ENCODE measurements at regions not wholly inside any gene's neighbourhood (a gene's known extent, or its start where the extent isn't known, plus 50 kb on each side); places are given as distances from the start of the nearest gene placed in this dataset.
"Not testable (repeated sequence)": the region's sequence is repeated elsewhere in the genome, so short reads cannot be mapped to it uniquely, and the experiment has no call there.

- ATAC-seq, result no peak
- Mint-ChIP-seq H3K27me3 (peaks cover 18% of the 10 kb centered on the region), H3K4me3 (no peak overlapping the region), H3K36me3 (ENCODE audit: low read depth) (peaks cover 2% of the 10 kb centered on the region), H3K27ac (no peak overlapping the region), H3K4me1 (peaks cover 4% of the 10 kb centered on the region)
- no peaks in the 10 kb centered on the region for H3K9me3 ChIP-seq (ENCODE audit: control insufficient read depth, low read length, poor library complexity, severe bottlenecking)
- DNase-seq, result no peak
Measured at GRCh38 chr10:22111705-22112104, 106.1 kb downstream of the EBLN1 start.

GRCh38 chr10:22111260-22111659, 106.6 kb downstream of the EBLN1 start:
- no peaks in the 10 kb centered on the region for H3K9me3 ChIP-seq (ENCODE audit: control insufficient read depth, low read length, poor library complexity, severe bottlenecking)
- DNase-seq (no peak), ATAC-seq (no peak)
- Mint-ChIP-seq H3K4me3 (no peak overlapping the region), H3K27me3 (peaks cover 16% of the 10 kb centered on the region), H3K36me3 (ENCODE audit: low read depth) (peaks cover 2% of the 10 kb centered on the region), H3K4me1 (peaks cover 4% of the 10 kb centered on the region), H3K27ac (no peak overlapping the region)

- H3K9me3 ChIP-seq (ENCODE audit: control insufficient read depth, low read length, poor library complexity, severe bottlenecking), result no peaks in the 10 kb centered on the region
- H3K4me1 Mint-ChIP-seq, result peaks cover 4% of the 10 kb centered on the region
- no peak overlapping the region for H3K4me3 Mint-ChIP-seq
- peaks cover 2% of the 10 kb centered on the region for H3K36me3 Mint-ChIP-seq (ENCODE audit: low read depth)
- H3K27ac Mint-ChIP-seq, result no peak overlapping the region
- no peak for DNase-seq
- ATAC-seq, result no peak
- H3K27me3 Mint-ChIP-seq, result peaks cover 16% of the 10 kb centered on the region
Measured at GRCh38 chr10:22110761-22111160, 107.1 kb downstream of the EBLN1 start.

GRCh38 chr10:22105270-22105669, 101.7 kb upstream of the DNAJC1 start:
- no peak overlapping the region for H3K27ac Mint-ChIP-seq
- no peak for DNase-seq
- no peaks in the 10 kb centered on the region for H3K9me3 ChIP-seq (ENCODE audit: control insufficient read depth, low read length, poor library complexity, severe bottlenecking)
- peaks cover 2% of the 10 kb centered on the region for H3K4me1 Mint-ChIP-seq
- peaks cover 5% of the 10 kb centered on the region for H3K27me3 Mint-ChIP-seq
- ATAC-seq, result no peak
- H3K4me3 Mint-ChIP-seq, result no peak overlapping the region
- H3K36me3 Mint-ChIP-seq (ENCODE audit: low read depth), result peaks cover 2% of the 10 kb centered on the region

DNA sequence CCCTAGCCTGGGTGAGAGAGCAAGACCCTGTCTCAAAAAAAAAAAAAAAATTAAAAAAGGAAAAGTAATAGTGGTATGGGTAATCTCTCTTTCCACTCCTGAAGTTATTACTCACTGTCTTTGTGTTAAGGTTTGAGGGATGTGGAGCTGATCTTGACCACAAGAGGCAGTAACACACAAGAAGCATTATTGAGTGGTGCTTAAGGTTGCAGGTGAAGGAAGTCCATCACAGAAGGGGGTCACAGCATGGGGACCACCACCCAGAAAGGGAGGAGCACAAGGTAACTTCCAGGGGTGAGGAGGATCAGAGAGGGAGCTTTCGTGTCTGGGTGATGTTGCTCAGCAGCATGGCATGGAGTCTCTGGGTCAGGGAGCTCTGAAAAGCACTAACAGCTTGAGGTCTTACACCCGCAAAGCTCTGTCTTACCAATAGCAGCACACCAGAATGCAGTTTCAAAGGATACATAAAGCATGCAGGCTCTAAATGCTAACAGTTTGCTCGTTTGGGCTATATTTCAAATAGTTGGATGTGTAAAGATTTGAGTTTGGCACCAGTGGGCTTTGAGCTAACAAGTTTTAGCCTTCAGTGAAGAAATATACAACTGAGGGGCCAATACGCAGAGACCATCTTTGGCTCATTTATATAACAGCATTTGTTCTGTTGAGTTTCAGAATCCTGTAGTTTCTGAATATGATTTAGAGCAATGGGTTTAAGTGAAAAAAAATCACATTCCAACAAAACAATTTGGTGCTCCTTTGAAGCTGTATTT, 100.4 kb upstream of the DNAJC1 start:
- Mint-ChIP-seq H3K36me3 (ENCODE audit: low read depth) (peaks cover 2% of the 10 kb centered on the region), H3K4me3 (no peak overlapping the region), H3K27me3 (peaks cover 5% of the 10 kb centered on the region), H3K4me1 (peaks cover 2% of the 10 kb centered on the region), H3K27ac (no peak overlapping the region)
- peak; percentile 45 for ATAC-seq
- no peak for DNase-seq
- H3K9me3 ChIP-seq (ENCODE audit: control insufficient read depth, low read length, poor library complexity, severe bottlenecking), result no peaks in the 10 kb centered on the region

GRCh38 chr10:22097696-22098095, 94.2 kb upstream of the DNAJC1 start:
- Mint-ChIP-seq H3K36me3 (ENCODE audit: low read depth) (no peaks in the 10 kb centered on the region), H3K4me3 (no peak overlapping the region), H3K4me1 (no peaks in the 10 kb centered on the region), H3K27me3 (peaks cover 1% of the 10 kb centered on the region), H3K27ac (no peak overlapping the region)
- no peaks in the 10 kb centered on the region for H3K9me3 ChIP-seq (ENCODE audit: control insufficient read depth, low read length, poor library complexity, severe bottlenecking)
- DNase-seq, result no peak
- no peak for ATAC-seq

DNA sequence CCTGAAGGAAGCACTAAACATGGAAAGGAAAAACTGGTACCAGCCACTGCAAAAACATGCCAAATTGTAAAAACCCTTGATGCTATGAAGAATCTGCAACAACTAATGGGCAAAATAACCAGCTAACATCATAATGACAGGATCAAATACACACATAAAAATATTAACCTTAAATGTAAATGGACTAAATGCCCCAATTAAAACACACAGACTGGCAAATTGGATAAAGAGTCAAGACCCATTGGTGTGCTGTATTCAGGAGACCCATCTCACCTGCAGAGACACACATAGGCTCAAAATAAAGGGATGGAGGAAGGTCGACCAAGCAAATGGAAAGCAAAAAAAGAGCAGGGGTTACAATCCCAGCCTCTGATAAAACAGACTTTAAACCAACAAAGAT, 87.7 kb upstream of the DNAJC1 start:
- not testable (repeated sequence) for H3K4me3 Mint-ChIP-seq; H3K9me3 ChIP-seq (ENCODE audit: control insufficient read depth, low read length, poor library complexity, severe bottlenecking); DNase-seq; H3K36me3 Mint-ChIP-seq (ENCODE audit: low read depth); H3K4me1 Mint-ChIP-seq; H3K27ac Mint-ChIP-seq; ATAC-seq
- peaks cover 13% of the 10 kb centered on the region for H3K27me3 Mint-ChIP-seq

DNA sequence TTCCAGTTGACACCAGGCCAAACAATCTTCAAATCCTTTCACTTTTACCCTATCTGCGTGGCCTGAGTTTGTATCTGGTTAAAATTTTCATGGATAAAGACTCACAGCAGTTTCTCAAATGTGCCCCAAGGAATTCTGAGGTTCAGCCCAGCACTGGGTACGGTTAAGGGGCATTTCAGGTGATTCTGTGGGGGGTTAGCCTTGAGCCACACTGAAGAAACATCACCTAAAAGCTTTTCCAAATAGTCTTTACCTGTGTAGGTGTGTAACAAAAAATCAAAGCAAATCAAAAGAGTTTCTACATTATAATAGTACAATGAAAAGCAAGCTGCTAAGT, 83.8 kb upstream of the DNAJC1 start:
- H3K27me3 Mint-ChIP-seq, result peaks cover 26% of the 10 kb centered on the region
- DNase-seq (no peak), ATAC-seq (no peak)
- no peak overlapping the region for H3K4me3 Mint-ChIP-seq
- H3K27ac Mint-ChIP-seq, result no peak overlapping the region
- no peaks in the 10 kb centered on the region for H3K9me3 ChIP-seq (ENCODE audit: control insufficient read depth, low read length, poor library complexity, severe bottlenecking)
- no peaks in the 10 kb centered on the region for H3K4me1 Mint-ChIP-seq
- peaks cover 3% of the 10 kb centered on the region for H3K36me3 Mint-ChIP-seq (ENCODE audit: low read depth)

DNA sequence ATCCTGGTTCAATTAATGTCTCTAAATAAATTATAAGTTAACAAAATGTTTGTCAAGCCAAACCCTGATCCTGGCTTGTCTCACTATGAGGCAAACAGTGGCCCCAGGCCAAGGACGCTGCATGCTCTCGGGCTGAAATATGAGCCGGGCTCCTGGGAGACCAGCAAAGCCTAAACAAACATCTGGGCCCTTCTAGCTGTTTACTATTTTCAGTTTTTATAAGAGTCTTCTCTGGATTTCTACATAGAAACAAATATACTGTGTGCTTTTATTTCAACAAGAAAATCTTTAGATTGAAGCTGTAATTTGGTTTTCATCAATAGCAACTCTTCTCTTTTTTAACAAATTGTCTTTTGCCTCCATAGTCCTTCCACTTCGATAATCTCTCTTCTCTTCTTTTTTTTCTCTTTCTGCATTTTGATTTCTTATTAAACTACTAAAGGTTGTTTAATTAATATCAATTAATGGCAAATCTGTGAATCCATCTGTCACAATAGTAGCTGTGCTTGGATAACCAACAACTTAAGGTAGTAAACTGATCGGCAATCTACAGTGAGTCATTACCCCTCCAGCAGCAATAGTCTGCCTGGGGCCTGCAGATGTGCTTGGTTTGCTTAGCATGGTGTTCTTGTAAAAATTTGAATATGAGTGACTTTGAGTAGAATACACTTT, 83.3 kb upstream of the DNAJC1 start:
- H3K27me3 Mint-ChIP-seq, result peaks cover 26% of the 10 kb centered on the region

DNA sequence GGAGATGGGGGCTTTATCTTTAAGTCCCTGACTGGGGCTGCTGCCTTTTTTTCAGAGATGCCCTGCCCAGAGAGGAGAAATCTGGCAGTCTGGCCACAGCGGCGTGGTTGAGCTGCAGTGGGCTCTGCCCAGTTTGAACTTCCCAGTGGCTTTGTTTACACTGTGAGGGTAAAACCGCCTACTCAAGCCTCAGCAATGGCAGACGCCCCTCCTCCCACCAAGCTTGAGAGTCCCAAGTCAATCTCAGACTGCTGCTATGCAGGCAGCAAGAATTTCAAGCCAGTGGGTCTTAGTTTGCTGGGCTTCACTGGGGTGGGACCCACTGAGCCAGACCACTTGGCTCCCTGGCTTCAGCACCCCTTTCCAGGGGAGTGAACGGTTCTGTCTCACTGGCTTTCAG, 76.4 kb upstream of the DNAJC1 start:
- not testable (repeated sequence) for H3K9me3 ChIP-seq (ENCODE audit: control insufficient read depth, low read length, poor library complexity, severe bottlenecking); H3K4me3 Mint-ChIP-seq; H3K4me1 Mint-ChIP-seq; H3K27ac Mint-ChIP-seq; H3K36me3 Mint-ChIP-seq (ENCODE audit: low read depth); ATAC-seq; DNase-seq
- peaks cover 25% of the 10 kb centered on the region for H3K27me3 Mint-ChIP-seq

More for the DNA sequence above, 83.3 kb upstream of the DNAJC1 start:
- no peaks in the 10 kb centered on the region for H3K9me3 ChIP-seq (ENCODE audit: control insufficient read depth, low read length, poor library complexity, severe bottlenecking)
- no peak for ATAC-seq
- no peak for DNase-seq
- no peak overlapping the region for H3K27ac Mint-ChIP-seq
- no peak overlapping the region for H3K4me3 Mint-ChIP-seq
- H3K4me1 Mint-ChIP-seq, result no peaks in the 10 kb centered on the region
- peaks cover 3% of the 10 kb centered on the region for H3K36me3 Mint-ChIP-seq (ENCODE audit: low read depth)

DNA sequence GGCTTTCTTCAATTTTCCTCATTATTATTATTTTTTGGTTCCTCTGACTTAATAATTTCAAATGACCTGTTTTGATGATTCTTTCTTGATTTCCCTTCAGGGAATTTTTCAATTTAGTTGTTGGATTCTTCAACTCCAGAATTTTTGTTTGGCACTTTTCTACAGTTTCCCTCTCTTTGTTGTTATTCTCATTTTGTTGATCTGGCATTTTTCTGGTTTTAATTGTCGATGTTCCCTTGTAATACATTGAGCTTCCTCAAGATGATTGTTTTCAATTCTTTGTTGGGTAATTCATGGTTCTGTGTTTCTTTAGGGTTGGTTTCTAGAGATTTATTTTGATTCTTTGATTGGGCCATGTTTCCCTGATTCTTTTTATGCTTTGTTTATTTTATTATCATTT, 67.8 kb upstream of the DNAJC1 start:
- H3K27ac Mint-ChIP-seq, result no peak overlapping the region
- no peak overlapping the region for H3K4me3 Mint-ChIP-seq
- peaks cover 4% of the 10 kb centered on the region for H3K36me3 Mint-ChIP-seq (ENCODE audit: low read depth)
- no peaks in the 10 kb centered on the region for H3K9me3 ChIP-seq (ENCODE audit: control insufficient read depth, low read length, poor library complexity, severe bottlenecking)
- no peak for ATAC-seq
- H3K4me1 Mint-ChIP-seq, result no peaks in the 10 kb centered on the region
- no peaks in the 10 kb centered on the region for H3K27me3 Mint-ChIP-seq
- no peak for DNase-seq

GRCh38 chr10:22067091-22067490, 63.6 kb upstream of the DNAJC1 start:
- Mint-ChIP-seq H3K4me1 (no peaks in the 10 kb centered on the region), H3K27me3 (no peaks in the 10 kb centered on the region), H3K27ac (no peak overlapping the region), H3K4me3 (no peak overlapping the region), H3K36me3 (ENCODE audit: low read depth) (peaks cover 2% of the 10 kb centered on the region)
- DNase-seq (no peak), ATAC-seq (no peak)
- H3K9me3 ChIP-seq (ENCODE audit: control insufficient read depth, low read length, poor library complexity, severe bottlenecking), result no peaks in the 10 kb centered on the region

DNA sequence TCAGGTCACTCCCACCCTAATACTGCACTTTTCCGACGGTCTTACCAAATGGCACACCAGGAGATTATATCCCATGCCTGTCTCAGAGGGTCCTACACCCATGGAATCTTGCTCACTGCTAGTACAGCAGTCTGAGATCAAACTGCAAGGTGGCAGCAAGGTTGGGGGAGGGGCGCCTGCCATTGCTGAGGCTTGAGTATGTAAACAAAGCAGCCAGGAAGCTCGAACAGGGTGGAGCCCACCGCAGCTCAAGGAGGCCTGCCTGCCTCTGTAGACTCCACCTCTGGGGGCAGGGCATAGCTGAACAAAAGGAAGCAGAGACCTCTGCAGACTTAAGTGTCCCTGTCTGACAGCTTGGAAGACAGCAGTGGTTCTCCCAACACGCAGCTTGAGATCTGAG, 57.5 kb upstream of the DNAJC1 start:
- not testable (repeated sequence) for H3K4me1 Mint-ChIP-seq; H3K27ac Mint-ChIP-seq; H3K9me3 ChIP-seq (ENCODE audit: control insufficient read depth, low read length, poor library complexity, severe bottlenecking); ATAC-seq; H3K36me3 Mint-ChIP-seq (ENCODE audit: low read depth); H3K4me3 Mint-ChIP-seq; H3K27me3 Mint-ChIP-seq
- peak in 1 of 3 donors; percentile 6 for DNase-seq

DNA sequence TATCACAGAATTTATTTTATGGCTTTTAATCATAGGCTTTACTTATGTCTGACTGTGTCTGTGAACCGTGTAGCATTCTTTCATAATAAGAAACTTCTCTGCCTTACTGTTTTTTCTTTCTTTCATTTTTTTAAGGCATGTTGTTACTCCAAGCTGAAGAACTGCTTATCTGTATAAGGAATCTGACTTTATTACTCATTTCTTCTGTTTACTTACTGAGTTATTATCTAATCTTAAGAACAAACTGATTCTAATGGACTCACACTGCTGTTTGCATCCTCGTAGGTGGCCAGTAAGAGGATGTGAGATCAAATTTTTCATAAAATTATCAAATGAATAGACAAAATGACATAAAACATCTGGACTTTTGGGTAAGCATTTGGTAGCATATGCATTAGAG, 54.7 kb upstream of the DNAJC1 start:
- ATAC-seq (no peak), DNase-seq (no peak)
- peaks cover 5% of the 10 kb centered on the region for H3K4me1 Mint-ChIP-seq
- no peak overlapping the region for H3K4me3 Mint-ChIP-seq
- no peak overlapping the region for H3K27ac Mint-ChIP-seq
- H3K9me3 ChIP-seq (ENCODE audit: control insufficient read depth, low read length, poor library complexity, severe bottlenecking), result peaks cover 6% of the 10 kb centered on the region
- H3K36me3 Mint-ChIP-seq (ENCODE audit: low read depth), result peaks cover 2% of the 10 kb centered on the region
- H3K27me3 Mint-ChIP-seq, result no peaks in the 10 kb centered on the region
